ENCODE measurements at regions not wholly inside any gene's neighbourhood (a gene's known extent, or its start where the extent isn't known, plus 50 kb on each side); places are given as distances from the start of the nearest gene placed in this dataset.

GRCh38 chr2:7145707-7146106 is 228.5 kb downstream of the RNF144A start:
- Histone ChIP-seq H3K23me2 (ENCODE audit: insufficient read length, low read depth, low read length, poor library complexity, severe bottlenecking) (no peaks in the 10 kb centered on the region), H2BK120ac (ENCODE audit: low read depth, low read length, poor library complexity, severe bottlenecking) (no peak overlapping the region), H4K20me1 (ENCODE audit: control insufficient read depth, insufficient read depth, insufficient read length) (no peaks in the 10 kb centered on the region), H3K27ac (ENCODE audit: insufficient read length, low read depth, low read length) (no peak overlapping the region), H3K4me2 (ENCODE audit: insufficient read depth, insufficient read length, low read length) (no peak overlapping the region), H3K56ac (ENCODE audit: insufficient read length, low read depth, low read length) (no peak overlapping the region), H2AFZ (ENCODE audit: low read length) (no peak overlapping the region), H3K4ac (ENCODE audit: low read depth, low read length) (no peak overlapping the region), H3K4me1 (ENCODE audit: insufficient read depth, low read length) (no peaks in the 10 kb centered on the region), H2BK15ac (ENCODE audit: low read depth, low read length) (no peak overlapping the region), H3K79me2 (ENCODE audit: insufficient read depth, low read length) (no peaks in the 10 kb centered on the region), H4K5ac (ENCODE audit: insufficient read length, low read depth, low read length) (no peak overlapping the region), H2AK5ac (ENCODE audit: insufficient read length, low read length) (no peak overlapping the region), H3K18ac (ENCODE audit: insufficient read length, low read depth, low read length) (no peak overlapping the region), H3K9ac (ENCODE audit: extremely low read depth, insufficient read length, low read length) (no peak overlapping the region), H2BK12ac (ENCODE audit: insufficient read length, low read depth, low read length) (no peak overlapping the region), H3K79me1 (ENCODE audit: insufficient read depth, low read depth, low read length, poor library complexity, severe bottlenecking) (no peaks in the 10 kb centered on the region), H2BK5ac (ENCODE audit: insufficient read length, low read length) (no peak overlapping the region), H3T11ph (ENCODE audit: low read length) (no peak overlapping the region), H3K23ac (ENCODE audit: insufficient read length, low read depth, low read length) (no peak overlapping the region), H3K14ac (ENCODE audit: insufficient read depth, low read length) (no peak overlapping the region), H4K8ac (replicated peaks; ENCODE audit: insufficient read length, low read depth, low read length) (no peak overlapping the region), H3K9me3 (ENCODE audit: control insufficient read depth, low read depth, low read length) (no peaks in the 10 kb centered on the region), H2BK20ac (ENCODE audit: low read depth, low read length, poor library complexity, severe bottlenecking) (no peak overlapping the region), H4K91ac (ENCODE audit: insufficient read length, low read depth, low read length) (no peak overlapping the region), H3K27me3 (ENCODE audit: insufficient read depth, low read length) (no peaks in the 10 kb centered on the region)
- no peak for TF ChIP-seq CTCF (conservative IDR thresholded peaks at IDR 0.05)
- peaks cover 0 to 10% (median 9%) of the 10 kb centered on the region in 3 experiments; a peak in 6 of 7 replicates for H3K36me3 Mint-ChIP-seq (ENCODE audit: insufficient read depth in 1 of 3, low read depth in 3 of 3)
- no peaks in the 10 kb centered on the region for H3K27me3 Mint-ChIP-seq (ENCODE audit: low read depth)
- peak overlapping the region in 1 of 3 experiments; percentile 7; a peak in 2 of 7 replicates for H3K27ac Mint-ChIP-seq
- no peak for DNase-seq
- peaks cover 15 to 16% of the 10 kb centered on the region in 2 experiments for H3K4me1 Mint-ChIP-seq
- no peak overlapping the region for H3K4me3 Mint-ChIP-seq
- H3K9me3 Mint-ChIP-seq, result peaks cover 8 to 23% of the 10 kb centered on the region in 2 experiments; a peak in 4 of 5 replicates

All from H9 (cell line).